ENCODE measurements at regions not wholly inside any gene's neighbourhood (a gene's known extent, or its start where the extent isn't known, plus 50 kb on each side); places are given as distances from the start of the nearest gene placed in this dataset.
"Not testable (repeated sequence)": the region's sequence is repeated elsewhere in the genome, so short reads cannot be mapped to it uniquely, and the experiment has no call there.

- H3K9me3 Mint-ChIP-seq: peaks cover 2% of the 10 kb centered on the region
- H3K4me1 Mint-ChIP-seq (ENCODE audit: low read depth): no peaks in the 10 kb centered on the region
- no peaks in the 10 kb centered on the region for H3K36me3 Mint-ChIP-seq (ENCODE audit: low read depth)
- H3K27me3 Mint-ChIP-seq: peaks cover 5% of the 10 kb centered on the region
- no peak overlapping the region for H3K4me3 Mint-ChIP-seq
- no peak overlapping the region for H3K27ac Mint-ChIP-seq
- DNase-seq: no peak
These were observed 430.9 kb downstream of the BCKDHB start for GRCh38 chr6:80537118-80537972.

GRCh38 chr6:80535914-80536565 lies 429.6 kb downstream of the BCKDHB start:
- Mint-ChIP-seq H3K36me3 (ENCODE audit: low read depth) (no peaks in the 10 kb centered on the region), H3K27ac (no peak overlapping the region), H3K4me1 (ENCODE audit: low read depth) (no peaks in the 10 kb centered on the region), H3K27me3 (peaks cover 5% of the 10 kb centered on the region), H3K4me3 (no peak overlapping the region), H3K9me3 (peaks cover 2% of the 10 kb centered on the region)
- DNase-seq: no peak

- Mint-ChIP-seq H3K9me3 (peaks cover 2% of the 10 kb centered on the region), H3K27ac (no peak overlapping the region), H3K36me3 (ENCODE audit: low read depth) (no peaks in the 10 kb centered on the region), H3K27me3 (no peaks in the 10 kb centered on the region), H3K4me1 (ENCODE audit: low read depth) (no peaks in the 10 kb centered on the region), H3K4me3 (no peak overlapping the region)
- no peak for DNase-seq
These were observed 425.5 kb downstream of the BCKDHB start for GRCh38 chr6:80531681-80532619.

GRCh38 chr6:80530103-80530502 lies 423.6 kb downstream of the BCKDHB start:
- Mint-ChIP-seq H3K4me1 (ENCODE audit: low read depth) (no peaks in the 10 kb centered on the region), H3K27ac (no peak overlapping the region), H3K36me3 (ENCODE audit: low read depth) (no peaks in the 10 kb centered on the region), H3K27me3 (peaks cover 3% of the 10 kb centered on the region), H3K4me3 (no peak overlapping the region), H3K9me3 (no peaks in the 10 kb centered on the region)
- DNase-seq: no peak

GRCh38 chr6:80528115-80528514 lies 421.6 kb downstream of the BCKDHB start:
- DNase-seq: no peak
- no peaks in the 10 kb centered on the region for H3K9me3 Mint-ChIP-seq
- H3K27ac Mint-ChIP-seq: no peak overlapping the region
- no peaks in the 10 kb centered on the region for H3K4me1 Mint-ChIP-seq (ENCODE audit: low read depth)
- H3K27me3 Mint-ChIP-seq: peaks cover 9% of the 10 kb centered on the region
- no peak overlapping the region for H3K4me3 Mint-ChIP-seq
- no peaks in the 10 kb centered on the region for H3K36me3 Mint-ChIP-seq (ENCODE audit: low read depth)

GRCh38 chr6:80527552-80528052 lies 421.1 kb downstream of the BCKDHB start:
- H3K36me3 Mint-ChIP-seq (ENCODE audit: low read depth): no peaks in the 10 kb centered on the region
- peaks cover 14% of the 10 kb centered on the region for H3K27me3 Mint-ChIP-seq
- no peak for DNase-seq
- H3K9me3 Mint-ChIP-seq: no peaks in the 10 kb centered on the region
- H3K27ac Mint-ChIP-seq: no peak overlapping the region
- H3K4me1 Mint-ChIP-seq (ENCODE audit: low read depth): no peaks in the 10 kb centered on the region
- no peak overlapping the region for H3K4me3 Mint-ChIP-seq

GRCh38 chr6:80523531-80523997 lies 417.1 kb downstream of the BCKDHB start:
- no peak overlapping the region for H3K27ac Mint-ChIP-seq
- peaks cover 15% of the 10 kb centered on the region for H3K27me3 Mint-ChIP-seq
- no peaks in the 10 kb centered on the region for H3K4me1 Mint-ChIP-seq (ENCODE audit: low read depth)
- H3K4me3 Mint-ChIP-seq: no peak overlapping the region
- no peaks in the 10 kb centered on the region for H3K36me3 Mint-ChIP-seq (ENCODE audit: low read depth)
- no peaks in the 10 kb centered on the region for H3K9me3 Mint-ChIP-seq
- no peak for DNase-seq

GRCh38 chr6:80523010-80523409 lies 416.5 kb downstream of the BCKDHB start:
- Mint-ChIP-seq H3K9me3 (no peaks in the 10 kb centered on the region), H3K27ac (no peak overlapping the region), H3K27me3 (peaks cover 15% of the 10 kb centered on the region), H3K4me3 (no peak overlapping the region), H3K36me3 (ENCODE audit: low read depth) (no peaks in the 10 kb centered on the region), H3K4me1 (ENCODE audit: low read depth) (no peaks in the 10 kb centered on the region)
- DNase-seq: no peak

GRCh38 chr6:80522576-80522975 lies 416.1 kb downstream of the BCKDHB start:
- Mint-ChIP-seq H3K4me1 (ENCODE audit: low read depth) (no peaks in the 10 kb centered on the region), H3K27ac (no peak overlapping the region), H3K36me3 (ENCODE audit: low read depth) (no peaks in the 10 kb centered on the region), H3K9me3 (no peaks in the 10 kb centered on the region), H3K4me3 (no peak overlapping the region), H3K27me3 (peaks cover 15% of the 10 kb centered on the region)
- DNase-seq: no peak

- H3K4me1 Mint-ChIP-seq (ENCODE audit: low read depth): no peaks in the 10 kb centered on the region
- H3K27me3 Mint-ChIP-seq: peaks cover 13% of the 10 kb centered on the region
- H3K27ac Mint-ChIP-seq: no peak overlapping the region
- no peak overlapping the region for H3K4me3 Mint-ChIP-seq
- DNase-seq: no peak
- H3K9me3 Mint-ChIP-seq: no peaks in the 10 kb centered on the region
- no peaks in the 10 kb centered on the region for H3K36me3 Mint-ChIP-seq (ENCODE audit: low read depth)
These were observed 413.5 kb downstream of the BCKDHB start for GRCh38 chr6:80519811-80520594.

GRCh38 chr6:80517525-80517924 lies 411.1 kb downstream of the BCKDHB start:
- Mint-ChIP-seq H3K27ac (no peak overlapping the region), H3K4me1 (ENCODE audit: low read depth) (no peaks in the 10 kb centered on the region), H3K27me3 (peaks cover under 1% of the 10 kb centered on the region), H3K4me3 (no peak overlapping the region), H3K36me3 (ENCODE audit: low read depth) (no peaks in the 10 kb centered on the region), H3K9me3 (no peaks in the 10 kb centered on the region)
- no peak for DNase-seq

- not testable (repeated sequence) for H3K4me3 Mint-ChIP-seq; H3K9me3 Mint-ChIP-seq; H3K27ac Mint-ChIP-seq; H3K27me3 Mint-ChIP-seq; H3K36me3 Mint-ChIP-seq (ENCODE audit: low read depth); DNase-seq; H3K4me1 Mint-ChIP-seq (ENCODE audit: low read depth)
These were observed 404.1 kb downstream of the BCKDHB start for GRCh38 chr6:80510521-80510920.

- H3K27ac Mint-ChIP-seq: no peak overlapping the region
- no peak overlapping the region for H3K4me3 Mint-ChIP-seq
- H3K9me3 Mint-ChIP-seq: no peaks in the 10 kb centered on the region
- no peaks in the 10 kb centered on the region for H3K4me1 Mint-ChIP-seq (ENCODE audit: low read depth)
- H3K27me3 Mint-ChIP-seq: no peaks in the 10 kb centered on the region
- no peaks in the 10 kb centered on the region for H3K36me3 Mint-ChIP-seq (ENCODE audit: low read depth)
- DNase-seq: no peak
These were observed 402.6 kb downstream of the BCKDHB start for GRCh38 chr6:80508885-80509630.

Data from activated T-cell treated with anti-CD3 and anti-CD28 coated beads, Interleukin-2, amount 50 U/mL, for 24 hours (primary cell).